Panc1 (cell line): ENCODE measurements at regions not wholly inside any gene's neighbourhood (a gene's known extent, or its start where the extent isn't known, plus 50 kb on each side); places are given as distances from the start of the nearest gene placed in this dataset.

Experiments
- POLR2AphosphoS5 ChIP-seq: IDR thresholded peaks from 2 replicates; pipeline ENCODE4 v1.6.1; 2012; ENCODE audit warnings: mild to moderate bottlenecking, low read depth, low read length, moderate library complexity
- TF ChIP-seq, protein P1 (sequence below): fragments of 450-650 bp; IDR thresholded peaks from 2 replicates; pipeline ENCODE4 v1.5.1; 2017; ENCODE audit warnings: mild to moderate bottlenecking
- TF ChIP-seq, protein P2 (sequence below), 2 experiments: IDR thresholded peaks; 2 replicates each; pipeline ENCODE4 v1.6.1; 2011 to 2012; ENCODE audit warnings: low read depth in 2 of 2, control low read depth in 1 of 2, low read length in 1 of 2, mild to moderate bottlenecking in 1 of 2, moderate library complexity in 1 of 2; ENCODE audit not compliant: insufficient read depth in 1 of 2

DNA sequence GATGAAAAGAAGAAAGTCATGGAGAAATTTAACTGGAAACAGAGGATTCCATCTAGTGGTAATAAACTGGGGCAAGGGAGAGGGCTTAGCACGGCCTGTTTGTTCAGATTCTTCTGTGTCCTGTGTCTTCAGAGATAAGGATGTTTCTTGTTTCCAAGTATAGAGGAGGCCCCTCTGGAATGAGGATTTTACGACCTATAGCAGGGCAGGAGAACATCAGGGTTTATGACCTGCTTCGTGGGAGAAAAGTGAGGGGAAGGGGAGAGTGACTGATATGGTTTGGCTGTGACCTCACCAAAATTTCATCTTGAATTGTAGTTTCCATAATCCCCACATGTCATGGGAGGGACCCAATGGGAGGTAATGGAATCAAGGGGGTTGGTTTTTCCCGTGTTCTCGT is 93.0 kb upstream of the LDB2 start:
- no peak for TF ChIP-seq POLR2AphosphoS5
- TF ChIP-seq, protein P1, sequence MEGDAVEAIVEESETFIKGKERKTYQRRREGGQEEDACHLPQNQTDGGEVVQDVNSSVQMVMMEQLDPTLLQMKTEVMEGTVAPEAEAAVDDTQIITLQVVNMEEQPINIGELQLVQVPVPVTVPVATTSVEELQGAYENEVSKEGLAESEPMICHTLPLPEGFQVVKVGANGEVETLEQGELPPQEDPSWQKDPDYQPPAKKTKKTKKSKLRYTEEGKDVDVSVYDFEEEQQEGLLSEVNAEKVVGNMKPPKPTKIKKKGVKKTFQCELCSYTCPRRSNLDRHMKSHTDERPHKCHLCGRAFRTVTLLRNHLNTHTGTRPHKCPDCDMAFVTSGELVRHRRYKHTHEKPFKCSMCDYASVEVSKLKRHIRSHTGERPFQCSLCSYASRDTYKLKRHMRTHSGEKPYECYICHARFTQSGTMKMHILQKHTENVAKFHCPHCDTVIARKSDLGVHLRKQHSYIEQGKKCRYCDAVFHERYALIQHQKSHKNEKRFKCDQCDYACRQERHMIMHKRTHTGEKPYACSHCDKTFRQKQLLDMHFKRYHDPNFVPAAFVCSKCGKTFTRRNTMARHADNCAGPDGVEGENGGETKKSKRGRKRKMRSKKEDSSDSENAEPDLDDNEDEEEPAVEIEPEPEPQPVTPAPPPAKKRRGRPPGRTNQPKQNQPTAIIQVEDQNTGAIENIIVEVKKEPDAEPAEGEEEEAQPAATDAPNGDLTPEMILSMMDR = no peak
- TF ChIP-seq, protein P2, sequence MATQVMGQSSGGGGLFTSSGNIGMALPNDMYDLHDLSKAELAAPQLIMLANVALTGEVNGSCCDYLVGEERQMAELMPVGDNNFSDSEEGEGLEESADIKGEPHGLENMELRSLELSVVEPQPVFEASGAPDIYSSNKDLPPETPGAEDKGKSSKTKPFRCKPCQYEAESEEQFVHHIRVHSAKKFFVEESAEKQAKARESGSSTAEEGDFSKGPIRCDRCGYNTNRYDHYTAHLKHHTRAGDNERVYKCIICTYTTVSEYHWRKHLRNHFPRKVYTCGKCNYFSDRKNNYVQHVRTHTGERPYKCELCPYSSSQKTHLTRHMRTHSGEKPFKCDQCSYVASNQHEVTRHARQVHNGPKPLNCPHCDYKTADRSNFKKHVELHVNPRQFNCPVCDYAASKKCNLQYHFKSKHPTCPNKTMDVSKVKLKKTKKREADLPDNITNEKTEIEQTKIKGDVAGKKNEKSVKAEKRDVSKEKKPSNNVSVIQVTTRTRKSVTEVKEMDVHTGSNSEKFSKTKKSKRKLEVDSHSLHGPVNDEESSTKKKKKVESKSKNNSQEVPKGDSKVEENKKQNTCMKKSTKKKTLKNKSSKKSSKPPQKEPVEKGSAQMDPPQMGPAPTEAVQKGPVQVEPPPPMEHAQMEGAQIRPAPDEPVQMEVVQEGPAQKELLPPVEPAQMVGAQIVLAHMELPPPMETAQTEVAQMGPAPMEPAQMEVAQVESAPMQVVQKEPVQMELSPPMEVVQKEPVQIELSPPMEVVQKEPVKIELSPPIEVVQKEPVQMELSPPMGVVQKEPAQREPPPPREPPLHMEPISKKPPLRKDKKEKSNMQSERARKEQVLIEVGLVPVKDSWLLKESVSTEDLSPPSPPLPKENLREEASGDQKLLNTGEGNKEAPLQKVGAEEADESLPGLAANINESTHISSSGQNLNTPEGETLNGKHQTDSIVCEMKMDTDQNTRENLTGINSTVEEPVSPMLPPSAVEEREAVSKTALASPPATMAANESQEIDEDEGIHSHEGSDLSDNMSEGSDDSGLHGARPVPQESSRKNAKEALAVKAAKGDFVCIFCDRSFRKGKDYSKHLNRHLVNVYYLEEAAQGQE (IDR thresholded peaks at IDR 0.05; ENCODE audit: insufficient read depth in 1 of 2, low read depth in 2 of 2, low read length in 1 of 2) = no peak
